DOHH2 (cell line): ENCODE measurements at regions not wholly inside any gene's neighbourhood (a gene's known extent, or its start where the extent isn't known, plus 50 kb on each side); places are given as distances from the start of the nearest gene placed in this dataset.

ENCODE experiments used
- EZH2phosphoT487 ChIP-seq: fragments of 200-600 bp; sonication (generic); IDR thresholded peaks from 2 replicates; pipeline ENCODE4 v1.6.1; 2017; ENCODE audit warnings: borderline replicate concordance, mild to moderate bottlenecking, antibody characterized with exemption, low read length, moderate library complexity, mixed read lengths
- TF ChIP-seq, protein P1 (sequence below): fragments of 200-600 bp; sonication (generic); IDR thresholded peaks from one replicate; pipeline ENCODE4 v1.5.1; 2014; ENCODE audit warnings: antibody characterized with exemption, mild to moderate bottlenecking, low read depth, low read length; ENCODE audit not compliant: poor library complexity, severe bottlenecking

DNA sequence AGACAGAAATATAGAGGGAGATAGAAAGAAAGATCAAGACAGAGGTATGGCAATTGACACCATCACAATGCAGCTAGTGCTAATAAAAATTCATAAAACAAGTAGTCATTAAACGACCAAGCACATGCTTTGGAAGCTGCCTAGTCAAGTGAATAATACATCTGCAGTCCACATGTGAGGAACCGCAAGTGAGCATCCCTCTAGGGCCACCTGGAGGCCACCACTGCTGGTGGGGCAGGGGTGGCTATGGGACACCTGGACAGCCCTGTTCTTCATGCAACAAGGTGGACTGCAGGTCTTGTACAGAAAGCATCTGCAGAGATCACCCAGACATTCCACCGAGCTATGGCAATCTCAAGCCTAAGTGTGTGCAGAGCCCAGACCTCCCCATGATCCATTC is 451.1 kb upstream of the PFKP start:
- TF ChIP-seq, protein P1, sequence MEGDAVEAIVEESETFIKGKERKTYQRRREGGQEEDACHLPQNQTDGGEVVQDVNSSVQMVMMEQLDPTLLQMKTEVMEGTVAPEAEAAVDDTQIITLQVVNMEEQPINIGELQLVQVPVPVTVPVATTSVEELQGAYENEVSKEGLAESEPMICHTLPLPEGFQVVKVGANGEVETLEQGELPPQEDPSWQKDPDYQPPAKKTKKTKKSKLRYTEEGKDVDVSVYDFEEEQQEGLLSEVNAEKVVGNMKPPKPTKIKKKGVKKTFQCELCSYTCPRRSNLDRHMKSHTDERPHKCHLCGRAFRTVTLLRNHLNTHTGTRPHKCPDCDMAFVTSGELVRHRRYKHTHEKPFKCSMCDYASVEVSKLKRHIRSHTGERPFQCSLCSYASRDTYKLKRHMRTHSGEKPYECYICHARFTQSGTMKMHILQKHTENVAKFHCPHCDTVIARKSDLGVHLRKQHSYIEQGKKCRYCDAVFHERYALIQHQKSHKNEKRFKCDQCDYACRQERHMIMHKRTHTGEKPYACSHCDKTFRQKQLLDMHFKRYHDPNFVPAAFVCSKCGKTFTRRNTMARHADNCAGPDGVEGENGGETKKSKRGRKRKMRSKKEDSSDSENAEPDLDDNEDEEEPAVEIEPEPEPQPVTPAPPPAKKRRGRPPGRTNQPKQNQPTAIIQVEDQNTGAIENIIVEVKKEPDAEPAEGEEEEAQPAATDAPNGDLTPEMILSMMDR, result no peak
- TF ChIP-seq EZH2phosphoT487, result no peak
